NCI-H1417 (cell line): ENCODE measurements at regions not wholly inside any gene's neighbourhood (a gene's known extent, or its start where the extent isn't known, plus 50 kb on each side); places are given as distances from the start of the nearest gene placed in this dataset.

Source experiments
- DNase-seq, 3 experiments: peaks; one replicate each; lab custom pipeline; 2025; lab: John Stamatoyannopoulos, UW

- DNase-seq: no peak
Measured at GRCh38 chr19:34109596-34109995, 62.7 kb upstream of the LSM14A start.

GRCh38 chr19:34118879-34119748, 53.2 kb upstream of the LSM14A start:
- no peak for DNase-seq

- no peak for DNase-seq
Measured at GRCh38 chr19:34120141-34120540, 52.2 kb upstream of the LSM14A start.

GRCh38 chr19:34120846-34121639, 51.3 kb upstream of the LSM14A start:
- DNase-seq: peak in 1 of 3 experiments; percentile 20
